GOT3 (cell line): ENCODE measurements at regions not wholly inside any gene's neighbourhood (a gene's known extent, or its start where the extent isn't known, plus 50 kb on each side); places are given as distances from the start of the nearest gene placed in this dataset.

Experiments used
- DNase-seq: peaks from one replicate; lab custom pipeline; 2025; ENCODE audit warnings: mixed read lengths; lab: John Stamatoyannopoulos, UW

DNA sequence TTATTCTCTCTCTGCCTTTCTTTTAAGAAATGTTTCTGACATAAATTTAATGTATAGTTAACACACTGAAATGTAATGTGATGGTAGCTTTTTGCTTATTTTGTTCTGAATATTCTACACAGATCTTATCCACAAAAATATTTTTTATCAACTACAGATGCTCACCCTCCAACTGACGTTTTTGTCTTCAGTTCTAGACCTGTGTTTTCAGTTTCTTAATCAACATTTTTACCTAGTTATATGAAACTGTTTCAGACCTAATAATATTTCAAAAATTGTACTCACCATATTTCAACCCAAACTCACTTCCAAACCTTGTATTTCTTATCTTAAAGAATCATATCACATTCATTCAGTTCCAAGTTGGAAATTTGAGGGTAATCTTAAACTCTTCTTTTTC, 452.8 kb downstream of the RFPL4B start:
- no peak for DNase-seq

DNA sequence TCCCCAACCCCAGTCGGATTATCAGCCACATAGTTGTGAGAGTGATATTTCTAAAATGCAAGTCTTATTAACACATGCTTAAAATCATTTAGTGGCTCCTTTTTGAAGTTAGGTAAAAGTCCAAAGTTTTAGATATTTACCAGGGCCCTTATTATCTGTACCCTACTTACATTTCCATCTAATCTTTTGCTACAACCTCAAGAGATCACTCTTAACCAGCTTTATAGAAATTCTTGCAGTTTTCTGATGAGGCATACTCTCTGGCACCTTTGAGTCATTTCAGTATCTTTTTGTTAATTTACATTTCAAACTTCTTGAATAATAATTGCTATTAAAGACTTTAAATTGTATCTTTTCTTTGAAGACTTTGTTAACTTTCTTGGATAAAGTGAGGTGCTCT, 453.3 kb downstream of the RFPL4B start:
- DNase-seq: no peak

DNA sequence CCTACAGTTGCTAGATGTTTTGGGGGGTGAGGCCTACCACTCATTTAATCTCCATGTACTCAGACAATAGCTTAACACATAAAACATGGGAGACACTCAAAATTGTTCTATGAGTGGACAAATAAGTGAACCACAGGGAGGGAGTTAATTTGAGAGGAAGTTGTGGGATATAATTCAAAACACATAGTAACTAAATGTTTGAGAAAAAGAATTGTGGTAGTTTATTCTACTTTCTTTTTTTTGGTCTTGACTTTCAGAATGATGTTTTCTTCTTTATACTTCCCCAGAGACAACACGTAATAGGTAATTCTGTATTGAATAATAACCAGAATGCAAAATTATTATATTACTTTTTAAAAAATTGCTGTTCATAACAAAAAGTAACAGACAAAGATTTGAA, 453.8 kb downstream of the RFPL4B start:
- no peak for DNase-seq

DNA sequence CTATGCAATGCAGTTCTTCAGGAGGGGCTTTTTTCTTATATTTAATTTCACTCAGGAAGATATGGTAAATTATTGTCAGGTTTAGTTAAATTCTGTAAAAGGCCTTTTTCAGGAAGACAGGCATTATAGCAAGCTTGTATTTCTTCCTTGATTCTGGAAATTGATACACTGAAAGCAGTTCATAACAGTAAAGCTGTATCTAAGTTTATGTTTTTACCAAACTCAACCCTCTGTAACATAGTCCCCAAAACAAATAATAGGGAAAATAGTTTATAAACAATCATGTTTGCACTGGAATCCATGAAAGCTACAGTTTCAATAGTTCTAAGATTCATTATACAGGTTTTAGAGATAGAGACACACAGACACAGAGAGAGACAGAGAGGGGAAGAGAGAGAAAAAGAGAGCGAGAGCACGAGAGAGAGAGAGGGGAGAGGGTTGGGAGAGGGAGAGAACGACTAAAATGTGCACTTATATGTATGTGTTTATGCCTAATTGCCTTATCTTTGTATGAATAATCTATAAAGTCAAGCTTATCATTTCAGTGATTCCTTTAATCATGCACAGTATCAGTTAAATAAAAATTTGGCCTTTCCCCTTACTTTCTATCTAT, 454.4 kb downstream of the RFPL4B start:
- no peak for DNase-seq

DNA sequence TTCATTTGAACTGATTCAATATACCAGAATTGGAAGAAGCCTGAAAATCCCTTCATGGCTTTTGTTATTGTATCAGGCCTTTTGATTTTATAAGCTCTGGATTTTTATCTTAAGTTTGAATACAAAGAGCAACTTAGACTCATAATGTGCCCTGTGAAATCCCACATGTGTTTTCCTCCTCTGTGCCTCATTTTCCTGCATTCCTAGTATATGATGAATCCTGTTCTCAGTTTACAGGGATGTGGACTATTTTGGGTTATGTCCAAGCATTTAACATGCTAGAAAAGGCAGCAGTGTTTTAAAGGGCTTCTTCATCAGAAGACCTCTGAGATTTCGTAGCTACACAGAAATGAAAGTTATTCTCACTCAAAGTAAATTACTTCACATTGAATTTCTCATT, 455.0 kb downstream of the RFPL4B start:
- DNase-seq: no peak

DNA sequence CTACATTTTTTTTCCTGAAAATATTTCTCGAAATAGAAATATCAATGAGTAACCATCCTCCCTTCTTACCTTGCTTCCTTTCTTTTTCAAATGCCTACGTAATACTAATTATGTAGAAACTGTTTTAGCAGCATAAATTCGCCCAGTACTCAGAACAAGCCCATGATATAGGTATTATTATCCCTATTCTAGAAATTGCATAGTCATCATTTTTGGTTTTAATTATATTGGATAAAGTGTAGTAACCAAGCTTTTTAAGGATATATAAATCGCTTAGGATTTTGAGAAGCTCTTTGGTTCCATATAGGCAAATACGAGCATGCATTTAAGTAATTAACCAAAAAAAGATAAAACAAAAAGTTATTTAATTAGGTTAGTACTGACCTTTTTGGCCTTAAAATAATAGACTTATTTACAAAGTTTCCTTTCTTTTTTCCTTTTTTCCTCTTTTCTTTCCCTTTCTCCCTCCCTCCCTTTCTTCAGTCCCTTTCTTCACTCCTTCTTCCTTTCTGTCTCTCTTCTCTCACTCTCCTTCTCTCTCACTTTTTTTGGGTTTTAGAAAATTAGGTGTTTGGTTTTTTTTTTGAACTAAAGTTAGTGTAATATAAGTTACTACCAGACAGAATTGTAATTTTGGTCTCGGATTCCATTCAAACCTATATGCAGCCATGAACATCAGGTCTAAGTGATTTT, 457.7 kb downstream of the RFPL4B start:
- no peak for DNase-seq

DNA sequence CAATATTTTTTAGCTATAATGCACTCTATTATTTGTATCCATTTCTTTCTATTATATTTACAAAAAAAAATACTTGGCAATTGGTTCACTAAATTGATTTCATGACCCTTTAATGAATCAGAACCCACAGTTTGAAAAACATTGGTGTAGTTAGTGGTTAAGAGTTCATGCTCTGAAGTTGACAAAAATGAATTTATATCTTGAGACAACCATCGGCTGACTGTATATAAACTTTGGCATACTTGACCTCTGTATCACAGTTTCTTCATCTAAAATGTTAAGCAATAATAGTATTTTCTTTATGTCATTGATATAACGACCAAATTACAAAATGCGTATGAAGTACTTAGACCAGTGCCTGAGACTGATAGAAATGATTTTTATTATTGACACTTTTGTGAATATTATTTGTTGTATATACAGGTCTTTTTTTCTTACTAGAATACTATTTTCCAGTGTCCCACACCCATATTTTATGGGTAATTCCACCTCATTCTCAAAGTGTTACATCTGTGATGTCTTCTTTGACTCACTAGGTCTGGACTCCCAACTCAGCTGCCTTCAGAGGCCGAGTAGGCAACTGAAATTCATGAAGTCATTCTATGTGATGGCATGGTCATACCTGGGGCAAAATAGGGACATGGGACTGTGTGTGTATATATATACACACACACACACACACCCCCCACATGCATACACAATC, 459.2 kb downstream of the RFPL4B start:
- DNase-seq: no peak

DNA sequence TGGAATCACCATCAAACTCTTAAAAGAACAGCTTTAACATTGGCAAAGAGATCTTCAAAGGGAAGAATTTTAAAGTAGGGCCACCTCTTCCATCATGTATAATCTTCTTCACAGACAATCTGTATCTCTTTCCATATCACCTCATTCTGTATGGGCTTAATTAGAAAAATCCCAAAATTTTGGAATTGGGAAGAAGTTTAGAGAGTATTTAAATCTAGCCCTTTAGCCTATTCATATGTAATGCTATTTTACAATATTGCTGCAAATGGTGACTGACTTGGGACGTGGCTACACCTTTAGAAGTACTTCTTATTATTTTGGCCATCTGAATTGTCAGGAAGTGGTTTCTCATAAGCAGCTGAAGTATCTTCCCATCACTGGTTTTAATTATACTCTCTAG, 474.3 kb downstream of the RFPL4B start:
- no peak for DNase-seq

DNA sequence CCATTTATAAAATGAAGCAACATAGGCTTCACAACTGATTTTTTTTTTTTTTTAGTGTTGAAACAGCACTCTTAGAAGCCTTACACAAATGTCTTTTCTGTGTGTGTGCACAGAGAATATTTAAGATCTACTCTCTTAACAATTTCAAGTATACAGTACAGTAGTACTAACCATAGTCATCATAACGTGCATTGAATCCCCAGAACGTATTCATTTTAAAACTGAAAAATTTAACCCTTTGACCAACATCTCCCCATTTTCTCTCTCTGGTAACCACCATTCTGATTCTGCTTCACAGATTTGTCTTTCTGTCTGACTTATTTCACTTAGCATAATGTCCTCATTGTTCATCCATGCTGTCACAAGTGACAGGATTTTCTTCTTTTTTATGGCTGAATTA, 475.6 kb downstream of the RFPL4B start:
- no peak for DNase-seq

DNA sequence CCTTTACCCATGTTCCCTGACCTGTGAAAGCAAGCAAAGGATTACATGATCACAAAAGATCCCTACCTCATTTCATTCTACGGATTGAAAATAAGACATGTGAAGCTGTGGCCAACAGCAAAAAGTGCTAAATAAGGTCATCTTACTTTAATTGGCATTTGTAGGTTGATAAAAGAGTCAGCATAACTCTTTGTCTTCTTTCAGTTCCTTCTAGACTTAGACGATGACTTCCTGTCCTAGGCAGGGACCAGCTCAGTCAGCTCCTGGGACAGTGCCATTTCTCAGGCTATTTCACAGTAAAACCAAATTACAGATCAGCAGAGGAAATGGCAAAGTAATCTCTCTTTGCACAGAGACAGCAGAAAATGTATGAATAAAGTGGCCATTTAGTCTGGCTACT, 480.7 kb downstream of the RFPL4B start:
- no peak for DNase-seq

DNA sequence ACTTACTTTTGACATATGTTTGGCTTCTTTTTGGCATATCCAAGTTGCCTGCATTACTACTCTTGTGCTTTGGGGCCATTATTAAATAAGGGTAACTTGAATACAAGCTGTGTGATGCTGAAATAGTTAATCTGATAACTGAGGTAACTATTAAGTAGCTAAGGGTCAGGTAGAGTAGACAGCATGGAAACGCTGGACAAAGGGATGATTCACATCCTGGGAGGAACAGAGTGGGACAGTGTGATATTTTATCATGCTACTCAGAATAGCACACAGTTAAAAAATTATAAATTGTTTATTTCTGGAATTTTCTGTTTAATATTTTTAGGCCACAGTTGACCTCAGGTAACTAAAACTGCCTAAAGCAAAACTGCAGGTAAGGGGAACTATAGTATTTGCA, 483.9 kb downstream of the RFPL4B start:
- no peak for DNase-seq

DNA sequence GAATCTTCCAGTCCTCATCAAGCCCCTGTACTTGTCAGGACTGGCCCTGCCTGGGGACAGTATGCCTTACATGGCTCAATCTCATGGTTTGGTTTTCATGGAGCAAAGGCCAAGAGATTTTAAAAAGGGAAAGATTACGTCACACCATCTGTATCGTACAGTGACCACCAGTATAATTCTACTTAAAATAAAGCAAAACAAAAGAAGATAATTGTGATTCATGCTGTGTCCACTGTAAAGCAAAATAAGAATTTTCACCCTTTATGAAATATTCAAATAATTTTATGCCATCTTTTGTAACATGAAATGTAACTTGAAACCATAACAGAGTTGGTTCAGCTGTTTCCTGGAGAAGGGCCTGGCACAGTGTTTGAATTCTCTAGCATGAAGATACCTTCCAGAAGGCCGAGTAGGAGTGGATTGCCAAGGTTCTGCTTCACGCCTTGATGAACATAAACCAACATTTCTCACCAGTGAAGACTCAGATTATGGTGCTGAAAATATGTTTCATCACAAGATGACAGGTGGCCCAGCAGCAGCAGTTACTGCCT, 486.5 kb downstream of the RFPL4B start:
- DNase-seq: no peak

DNA sequence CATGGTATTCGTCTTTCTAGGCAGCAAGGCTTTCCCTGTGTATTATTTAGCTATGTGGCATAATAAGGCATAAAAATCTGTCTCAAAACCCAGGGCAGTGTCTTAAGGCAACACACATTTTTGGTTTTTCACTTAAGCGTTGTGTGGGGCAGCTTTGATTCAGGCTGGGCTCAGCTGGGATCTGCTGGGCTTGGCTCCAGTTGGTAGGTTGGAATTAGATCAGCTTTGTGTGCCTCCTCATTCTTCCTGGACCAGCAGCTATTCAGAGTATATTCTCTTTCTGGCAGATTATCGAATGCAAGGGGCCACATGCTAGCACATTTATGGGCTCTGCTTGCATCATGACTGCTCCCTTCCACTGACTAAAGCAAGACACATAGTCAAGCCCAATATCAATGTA, 487.9 kb downstream of the RFPL4B start:
- DNase-seq: no peak

DNA sequence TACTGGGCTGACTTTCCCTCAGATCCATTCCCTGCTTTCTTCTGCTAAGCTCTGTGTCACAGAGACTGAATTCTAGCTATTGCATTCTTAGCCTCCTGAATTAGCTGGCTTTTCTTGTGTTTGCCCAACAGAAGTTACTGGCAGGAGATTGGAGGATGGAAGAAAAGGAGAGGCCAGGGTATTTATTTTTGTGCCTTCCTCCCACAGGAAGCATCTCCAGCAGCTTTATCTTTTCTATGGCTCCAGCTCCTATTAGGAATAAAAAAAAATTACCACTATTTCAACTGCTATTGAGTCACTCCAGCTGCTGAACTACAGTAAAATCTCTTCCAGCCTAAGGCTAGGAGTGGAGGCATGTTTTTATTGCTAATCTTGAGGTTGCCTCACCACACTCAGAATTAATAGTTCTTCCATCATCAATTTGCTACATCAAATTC, 492.4 kb downstream of the RFPL4B start:
- DNase-seq: no peak

DNA sequence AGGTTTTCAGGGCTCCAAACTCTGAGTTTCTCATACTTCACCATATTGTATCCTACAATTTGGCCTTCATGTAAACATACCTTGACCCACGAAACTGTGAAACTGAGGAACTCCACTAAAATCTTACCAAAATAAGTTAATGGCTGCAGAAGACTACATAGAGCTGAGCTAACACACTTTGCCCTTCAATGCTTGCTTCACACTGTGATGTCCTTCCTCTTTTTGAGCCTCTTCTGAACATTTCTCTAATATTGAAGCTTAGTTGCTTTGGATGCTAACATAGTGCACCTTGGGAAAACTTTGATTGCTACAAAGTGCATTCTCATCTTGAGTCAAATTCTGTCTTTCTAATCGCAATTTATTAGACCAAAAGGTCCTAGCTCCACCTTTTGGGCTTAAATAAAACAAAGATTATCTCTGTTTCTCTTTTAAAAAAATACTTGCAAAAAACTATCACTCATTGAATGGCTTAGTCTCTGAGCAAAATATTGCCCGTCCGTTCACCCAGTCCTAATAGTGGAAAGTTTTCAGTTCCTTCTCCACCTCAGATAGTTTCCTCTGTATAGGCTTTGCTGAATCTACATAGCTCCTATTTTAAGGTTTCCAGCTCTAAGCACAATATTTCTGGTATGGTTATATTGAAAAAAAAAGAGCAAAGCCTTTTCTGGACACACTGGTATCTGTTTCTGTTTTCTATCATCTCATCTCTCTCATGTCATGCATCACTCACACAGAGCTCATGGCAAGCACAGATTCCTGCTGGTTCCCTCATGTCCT, 494.6 kb downstream of the RFPL4B start:
- no peak for DNase-seq

DNA sequence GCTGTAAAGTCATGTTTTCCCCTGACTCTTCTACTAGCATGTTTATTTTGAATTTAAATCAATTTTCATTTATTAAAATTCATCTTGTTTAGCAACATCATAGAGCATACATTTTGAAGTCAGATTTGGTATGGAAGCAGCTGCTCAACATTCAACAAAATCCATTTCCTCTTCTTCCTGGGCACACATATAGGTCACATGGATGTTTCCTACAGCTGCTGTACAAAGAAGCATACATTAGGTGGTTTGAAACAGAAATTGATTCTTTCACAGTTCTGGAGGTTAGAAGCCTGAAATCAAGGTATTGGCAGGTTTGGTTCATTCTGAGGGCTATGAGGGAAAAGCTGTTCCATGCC, 495.2 kb downstream of the RFPL4B start:
- no peak for DNase-seq

DNA sequence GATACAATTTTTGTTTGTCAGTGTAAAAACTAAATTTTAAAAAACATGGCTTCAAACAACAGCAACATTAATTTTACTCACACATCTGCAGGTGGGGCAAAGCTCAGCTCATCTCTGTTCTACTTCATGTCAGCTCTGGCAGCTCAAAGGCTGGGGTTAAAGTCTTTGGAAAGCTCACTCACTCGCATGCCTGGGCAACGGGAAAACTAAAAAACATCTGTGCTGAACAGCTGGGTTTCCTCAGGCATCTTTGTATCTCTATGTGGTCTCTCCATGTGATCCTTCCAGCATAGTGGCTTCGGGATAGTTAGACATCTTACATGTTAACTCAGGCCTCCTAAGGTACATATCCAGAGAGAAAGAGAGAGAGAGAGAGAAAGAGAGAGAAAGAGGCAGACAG, 499.6 kb downstream of the RFPL4B start:
- DNase-seq: no peak

DNA sequence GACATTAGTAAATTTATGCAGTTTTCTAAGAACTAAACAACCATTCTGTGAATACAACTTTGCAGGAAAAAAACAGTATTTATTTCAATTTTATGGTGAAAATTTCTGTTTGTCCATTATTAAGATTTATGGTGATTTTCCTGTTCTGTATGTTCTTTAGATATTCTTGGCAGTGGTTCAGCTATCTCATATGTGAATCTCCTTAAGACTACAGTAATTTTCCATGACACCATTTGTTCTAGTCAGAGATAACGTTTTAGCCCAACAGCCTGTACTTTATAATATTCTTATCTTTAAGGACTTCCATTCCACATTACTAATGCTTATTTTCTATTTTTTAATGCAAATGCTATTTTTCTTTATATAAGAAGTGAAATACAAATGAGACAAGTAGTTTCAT, 504.0 kb downstream of the RFPL4B start:
- no peak for DNase-seq

DNA sequence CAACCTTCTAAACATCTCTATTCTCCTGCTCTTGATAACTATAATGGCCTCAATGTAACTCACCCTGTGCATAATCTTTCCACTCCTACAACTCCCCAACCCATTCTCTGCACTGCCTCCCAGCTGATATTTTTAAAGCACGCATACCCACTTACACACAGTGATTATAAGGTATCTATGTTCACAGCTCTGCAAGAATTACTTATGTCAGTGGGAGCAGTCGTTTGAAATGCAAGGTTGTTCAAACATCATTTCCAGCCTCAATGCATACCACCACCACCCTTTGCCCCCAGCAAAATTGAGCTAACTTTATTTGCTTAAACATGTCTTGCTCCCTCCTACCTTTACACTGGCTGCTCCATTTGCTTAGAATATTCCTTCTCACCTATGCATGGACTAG, 506.0 kb downstream of the RFPL4B start:
- DNase-seq: no peak

DNA sequence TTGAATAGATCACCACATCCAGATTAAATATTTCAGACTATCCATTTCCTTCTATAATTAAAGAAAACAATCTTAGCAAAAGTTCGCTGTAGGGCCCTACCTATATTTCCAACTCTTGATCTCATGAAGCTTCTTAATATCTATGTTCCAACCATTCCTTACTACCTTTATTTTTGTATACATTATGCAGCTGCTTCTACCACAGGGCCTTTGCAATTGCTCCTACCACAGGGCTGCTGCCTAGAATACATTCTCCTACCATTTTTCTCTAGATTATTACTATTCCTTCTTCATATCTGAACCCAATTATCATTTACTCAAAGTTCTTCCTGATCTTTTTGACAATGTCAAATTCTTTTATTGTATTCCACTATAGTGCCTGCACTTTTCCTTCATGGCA, 516.6 kb downstream of the RFPL4B start:
- no peak for DNase-seq

DNA sequence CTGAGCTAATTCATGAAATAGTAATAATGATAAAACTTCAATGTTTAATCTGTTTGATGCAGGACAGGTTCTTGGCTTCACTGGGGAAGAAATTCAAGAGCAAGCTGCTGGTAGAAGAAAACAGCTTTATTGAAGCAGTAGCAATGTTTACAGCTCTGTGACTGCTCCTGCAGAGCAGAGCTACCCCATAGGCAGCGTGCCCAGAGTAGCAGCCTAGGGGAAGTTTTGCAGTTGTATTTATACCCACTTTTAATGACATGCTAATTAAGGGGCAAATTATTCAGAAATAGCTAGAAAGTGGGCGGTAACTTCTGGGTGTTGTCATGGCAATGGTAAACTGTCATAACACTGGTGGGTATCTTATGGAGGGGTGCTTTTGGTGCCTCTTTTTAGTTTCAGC, 518.0 kb downstream of the RFPL4B start:
- DNase-seq: no peak

DNA sequence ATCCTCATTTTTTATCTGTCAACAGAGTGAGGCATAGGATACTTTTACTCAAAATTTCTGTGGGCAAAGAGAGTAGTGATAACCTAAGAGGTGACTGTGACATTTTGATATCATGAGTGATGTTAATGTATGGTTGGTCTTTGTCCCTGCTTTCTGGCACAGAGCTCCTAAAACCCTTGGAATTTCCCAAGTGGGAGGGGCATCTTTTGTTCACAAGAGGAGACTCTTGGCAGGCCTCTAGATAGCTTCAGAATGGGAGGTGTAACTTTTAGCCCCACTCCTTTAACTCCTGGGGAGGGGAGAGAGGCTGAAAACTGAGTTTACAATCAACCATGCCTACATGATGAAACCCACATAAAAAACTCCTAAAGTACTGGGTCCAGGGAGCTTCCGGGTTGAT, 527.8 kb downstream of the RFPL4B start:
- no peak for DNase-seq
